Adrenal gland (tissue), 9 donors: ENCODE measurements at regions not wholly inside any gene's neighbourhood (a gene's known extent, or its start where the extent isn't known, plus 50 kb on each side); places are given as distances from the start of the nearest gene placed in this dataset.
"Not testable (repeated sequence)": the region's sequence is repeated elsewhere in the genome, so short reads cannot be mapped to it uniquely, and the experiment has no call there.

Experiments used
- DNase-seq, 7 donors: peaks; one replicate each; pipeline ENCODE4 v3.0.0-alpha.2; 2019 to 2020
- H3K27ac ChIP-seq, 5 donors: fragments of 200-600 bp; sonication (generic) in 4 of 5; 1 replicate in 3 of 5; 2 replicates in 2 of 5; pipeline versions ENCODE4 v1.5.1 to v1.8.0; 2016 to 2020; ENCODE audit warnings: mild to moderate bottlenecking in 1 of 5
- H3K27me3 ChIP-seq: fragments of 200-600 bp; 2 replicates; pipeline ENCODE4 v1.8.0; 2021
- H3K36me3 ChIP-seq, 2 donors: fragments of 200-600 bp; replicated peaks in 1 of 2; 1 replicate in 1 of 2; 2 replicates in 1 of 2; pipeline versions ENCODE4 v1.5.1 to v1.8.0; 2018 to 2022
- H3K4me1 ChIP-seq, 2 donors: fragments of 200-600 bp; replicated peaks in 1 of 2; 1 replicate in 1 of 2; 2 replicates in 1 of 2; pipeline versions ENCODE4 v1.5.1 to v1.8.0; 2018 to 2021
- H3K4me3 ChIP-seq, 4 donors: fragments of 200-600 bp; sonication (generic) in 3 of 4; one replicate each; pipeline ENCODE4 v1.5.1; 2016 to 2018
- H3K9me3 ChIP-seq, 3 donors: fragments of 200-600 bp; sonication (generic) in 1 of 3; replicated peaks in 1 of 3; 1 replicate in 2 of 3; 2 replicates in 1 of 3; pipeline versions ENCODE4 v1.5.1 to v1.8.0; 2016 to 2021
- WGBS, 4 donors: extraction: QIAGEN DNeasy Blood & Tissue Kit in 2 of 4; methylation state at CpG; one replicate each; pipeline versions ENCODE4 v1.1.5 to v1.1.7; 2013 to 2017; 5-methylcytosine and 5-hydroxymethylcytosine counted together
- intact Hi-C, 2 donors: fragments of 100-400 bp; cut with DNase I; formaldehyde crosslinking; loops; one replicate each; pipeline versions ENCODE4 v1.14.1 to v1.15.0; 2022 to 2023
- donor health status: healthy with polysubstance abuse.
- donor health status: Bipolar disorder and iron deficiency.
- donor health status: DM: yes; HTN: yes; CAD: no.
- donor health status: DM: no; HTN: no; CAD: no.
- donor health status: DM: no; HTN: no; CAD: no.

GRCh38 chr1:104776-105175, 346.7 kb downstream of the OR4F29 start:
- WGBS, 4 donors = 44% methylated on average over 2 of the region's 3 CpGs; no CpG with 5 or more reads in 3 of the 4 donors
- H3K36me3 ChIP-seq, H3K27ac ChIP-seq, H3K27me3 ChIP-seq, H3K4me3 ChIP-seq, intact Hi-C loops, H3K9me3 ChIP-seq, H3K4me1 ChIP-seq: not testable (repeated sequence)
- DNase-seq = peak in 3 of 7 donors; percentile 3 to 13 (median 6)

- DNase-seq, H3K27me3 ChIP-seq, intact Hi-C loops, H3K36me3 ChIP-seq, H3K27ac ChIP-seq, H3K4me1 ChIP-seq, H3K4me3 ChIP-seq, H3K9me3 ChIP-seq: not testable (repeated sequence)
- WGBS, 4 donors = 38 to 63% methylated on average over 1 to 2 of the region's 3 CpGs; no CpG with 5 or more reads in 2 of the 4 donors
Observed at GRCh38 chr1:99481-99880, 352.0 kb downstream of the OR4F29 start.

- H3K27me3 ChIP-seq, H3K36me3 ChIP-seq, intact Hi-C loops, DNase-seq, H3K27ac ChIP-seq, H3K9me3 ChIP-seq, H3K4me1 ChIP-seq, H3K4me3 ChIP-seq: not testable (repeated sequence)
- no CpG with 5 or more reads among the region's 1 CpG for WGBS, 4 donors
Observed at GRCh38 chr1:98811-99210, 352.7 kb downstream of the OR4F29 start.

GRCh38 chr1:91279-91678, 360.2 kb downstream of the OR4F29 start:
- H3K27ac ChIP-seq, intact Hi-C loops, H3K4me1 ChIP-seq, H3K9me3 ChIP-seq, H3K36me3 ChIP-seq, DNase-seq, H3K4me3 ChIP-seq, H3K27me3 ChIP-seq: not testable (repeated sequence)
- WGBS, 4 donors = 0% methylated on average over 4 of the region's 4 CpGs; no CpG with 5 or more reads in 3 of the 4 donors

GRCh38 chr1:88110-88509, 363.4 kb downstream of the OR4F29 start:
- H3K27me3 ChIP-seq, DNase-seq: not testable (repeated sequence)
- WGBS, 4 donors = 78 to 79% methylated on average over 6 of the region's 9 CpGs; no CpG with 5 or more reads in 2 of the 4 donors

GRCh38 chr1:79152-79551, 372.3 kb downstream of the OR4F29 start:
- DNase-seq, H3K27ac ChIP-seq, H3K27me3 ChIP-seq, H3K9me3 ChIP-seq, H3K4me3 ChIP-seq, H3K36me3 ChIP-seq, intact Hi-C loops, H3K4me1 ChIP-seq: not testable (repeated sequence)
- WGBS, 4 donors = 74% methylated on average over 3 of the region's 3 CpGs; no CpG with 5 or more reads in 3 of the 4 donors

More at GRCh38 chr1:88110-88509, 363.4 kb downstream of the OR4F29 start:
- H3K36me3 ChIP-seq, H3K9me3 ChIP-seq, intact Hi-C loops, H3K27ac ChIP-seq, H3K4me1 ChIP-seq, H3K4me3 ChIP-seq: not testable (repeated sequence)

GRCh38 chr1:65119-65518, 386.4 kb downstream of the OR4F29 start, which contains the start of gene OR4F5:
OR4F5 (plus strand) TSS chr1:65419.
- intact Hi-C loops, H3K4me1 ChIP-seq: not testable (repeated sequence)
- no CpG with 5 or more reads among the region's 2 CpGs for WGBS, 4 donors

GRCh38 chr1:56014-56531, 395.4 kb downstream of the OR4F29 start:
- intact Hi-C loops, H3K27me3 ChIP-seq, H3K4me1 ChIP-seq, H3K27ac ChIP-seq, H3K36me3 ChIP-seq, H3K9me3 ChIP-seq, DNase-seq, H3K4me3 ChIP-seq: not testable (repeated sequence)
- 50 to 72% (median 66%) methylated on average over 2 to 3 of the region's 3 CpGs for WGBS, 4 donors

More at GRCh38 chr1:65119-65518, 386.4 kb downstream of the OR4F29 start, which contains the start of gene OR4F5:
- not testable (repeated sequence) for H3K27me3 ChIP-seq, DNase-seq, H3K4me3 ChIP-seq, H3K27ac ChIP-seq, H3K36me3 ChIP-seq, H3K9me3 ChIP-seq

GRCh38 chr1:53182-53581, 398.3 kb downstream of the OR4F29 start:
- intact Hi-C loops = not testable (repeated sequence)

GRCh38 chr1:41965-42466, 409.5 kb downstream of the OR4F29 start:
- H3K27ac ChIP-seq, H3K27me3 ChIP-seq, H3K9me3 ChIP-seq, DNase-seq, intact Hi-C loops, H3K36me3 ChIP-seq, H3K4me1 ChIP-seq, H3K4me3 ChIP-seq: not testable (repeated sequence)
- WGBS, 4 donors = no CpG with 5 or more reads among the region's 2 CpGs

More at GRCh38 chr1:53182-53581, 398.3 kb downstream of the OR4F29 start:
- H3K4me3 ChIP-seq, H3K36me3 ChIP-seq, H3K27ac ChIP-seq, H3K4me1 ChIP-seq, H3K9me3 ChIP-seq, H3K27me3 ChIP-seq, DNase-seq: not testable (repeated sequence)
- WGBS, 4 donors = 83% methylated on average over 1 of the region's 1 CpG; no CpG with 5 or more reads in 3 of the 4 donors

- DNase-seq, intact Hi-C loops, H3K36me3 ChIP-seq: not testable (repeated sequence)
Observed at GRCh38 chr1:41197-41596, 410.3 kb downstream of the OR4F29 start.

More at GRCh38 chr1:41197-41596, 410.3 kb downstream of the OR4F29 start:
- H3K9me3 ChIP-seq, H3K27me3 ChIP-seq, H3K4me1 ChIP-seq, H3K27ac ChIP-seq, H3K4me3 ChIP-seq: not testable (repeated sequence)
